ENCODE measurements at regions not wholly inside any gene's neighbourhood (a gene's known extent, or its start where the extent isn't known, plus 50 kb on each side); places are given as distances from the start of the nearest gene placed in this dataset.
"Not testable (repeated sequence)": the region's sequence is repeated elsewhere in the genome, so short reads cannot be mapped to it uniquely, and the experiment has no call there.

GRCh38 chr12:124089181-124089914 lies 116.3 kb downstream of the ZNF664 start:
- H3K4me1 Mint-ChIP-seq; H3K27me3 Mint-ChIP-seq; H3K36me3 ChIP-seq (replicated peaks in 1 of 2; ENCODE audit: control extremely low read depth in 1 of 2, control insufficient read depth in 1 of 2, extremely low read depth in 1 of 2, insufficient read depth in 2 of 2, low read length in 1 of 2); ATAC-seq (ENCODE audit: low read depth); H3K27me3 ChIP-seq (replicated peaks in 1 of 4; ENCODE audit: control extremely low read depth in 1 of 4, control insufficient read depth in 3 of 4, insufficient read depth in 4 of 4, low read length in 3 of 4); DNase-seq; H3K27ac Mint-ChIP-seq; POLR2A ChIA-PET; H3K27ac ChIP-seq (ENCODE audit: low read length in 2 of 2); H3K9me3 Mint-ChIP-seq (ENCODE audit: insufficient read depth); intact Hi-C loops (cut with micrococcal nuclease); H3K79me2 ChIP-seq (ENCODE audit: control insufficient read depth, insufficient read depth, low read length); H3K4me3 Mint-ChIP-seq; H3K4me3 ChIP-seq (ENCODE audit: control extremely low read depth in 1 of 5, extremely low read depth in 1 of 5, insufficient read depth in 1 of 5, low read depth in 2 of 5, low read length in 4 of 5); H3K4me1 ChIP-seq (ENCODE audit: control insufficient read depth in 2 of 2, insufficient read depth in 2 of 2, low read length in 2 of 2); H4K20me1 ChIP-seq (ENCODE audit: control insufficient read depth, insufficient read depth, low read length, poor library complexity, severe bottlenecking); H3K4me2 ChIP-seq (replicated peaks; ENCODE audit: low read depth, low read length, poor library complexity, severe bottlenecking); H2AFZ ChIP-seq (ENCODE audit: insufficient read depth, low read depth, low read length, poor library complexity, severe bottlenecking); CTCF ChIA-PET; H3K9ac ChIP-seq (ENCODE audit: low read length): not testable (repeated sequence)
- H3K9me3 ChIP-seq (ENCODE audit: control extremely low read depth in 1 of 3, control insufficient read depth in 2 of 3, insufficient read depth in 1 of 3, low read length in 2 of 3) = peaks cover 0 to 17% (median 0%) of the 10 kb centered on the region in 3 donors
- 90% methylated on average over 2 of the region's 11 CpGs for WGBS (ENCODE audit: insufficient coverage)

- no peak overlapping the region for H3K4me3 ChIP-seq (ENCODE audit: control extremely low read depth in 1 of 5, extremely low read depth in 1 of 5, insufficient read depth in 1 of 5, low read depth in 2 of 5, low read length in 4 of 5)
- no CpG with 5 or more reads among the region's 3 CpGs for WGBS (ENCODE audit: insufficient coverage)
- intact Hi-C loops (cut with micrococcal nuclease) = no loop called here
- no peaks in the 10 kb centered on the region for H3K27me3 ChIP-seq (replicated peaks in 1 of 4; ENCODE audit: control extremely low read depth in 1 of 4, control insufficient read depth in 3 of 4, insufficient read depth in 4 of 4, low read length in 3 of 4)
- DNase-seq = no peak
- no peaks in the 10 kb centered on the region for H3K4me1 Mint-ChIP-seq
- no peak for ATAC-seq (ENCODE audit: low read depth)
- H3K4me3 Mint-ChIP-seq = no peak overlapping the region
- H3K36me3 ChIP-seq (replicated peaks in 1 of 2; ENCODE audit: control extremely low read depth in 1 of 2, control insufficient read depth in 1 of 2, extremely low read depth in 1 of 2, insufficient read depth in 2 of 2, low read length in 1 of 2) = no peaks in the 10 kb centered on the region
- H4K20me1 ChIP-seq (ENCODE audit: control insufficient read depth, insufficient read depth, low read length, poor library complexity, severe bottlenecking) = no peaks in the 10 kb centered on the region
- H3K27ac ChIP-seq (ENCODE audit: low read length in 2 of 2) = no peak overlapping the region
- H3K9me3 ChIP-seq (ENCODE audit: control extremely low read depth in 1 of 3, control insufficient read depth in 2 of 3, insufficient read depth in 1 of 3, low read length in 2 of 3) = peaks cover 0 to 7% (median 0%) of the 10 kb centered on the region in 3 donors
- POLR2A ChIA-PET = no interaction called here
- no peak overlapping the region for H2AFZ ChIP-seq (ENCODE audit: insufficient read depth, low read depth, low read length, poor library complexity, severe bottlenecking)
- H3K27me3 Mint-ChIP-seq = peaks cover 3% of the 10 kb centered on the region
- no peak overlapping the region for H3K9ac ChIP-seq (ENCODE audit: low read length)
- H3K79me2 ChIP-seq (ENCODE audit: control insufficient read depth, insufficient read depth, low read length) = no peaks in the 10 kb centered on the region
- no peak overlapping the region for H3K27ac Mint-ChIP-seq
- H3K4me1 ChIP-seq (ENCODE audit: control insufficient read depth in 2 of 2, insufficient read depth in 2 of 2, low read length in 2 of 2) = no peaks in the 10 kb centered on the region
- H3K9me3 Mint-ChIP-seq (ENCODE audit: insufficient read depth) = no peaks in the 10 kb centered on the region
- CTCF ChIA-PET = interaction anchor here (1.4 kb wide), 1 partner anchor 55 kb away, joined by 3 read pairs; no protein-coding TSS in a partner anchor
- no peak for TF ChIP-seq EZH2 (IDR thresholded peaks at IDR 0.05; ENCODE audit: borderline replicate concordance, insufficient read depth, low read depth, low read length, poor library complexity, severe bottlenecking)
- no peak for TF ChIP-seq CTCF (IDR thresholded peaks at IDR 0.05)
- no peak overlapping the region for H3K4me2 ChIP-seq (replicated peaks; ENCODE audit: low read depth, low read length, poor library complexity, severe bottlenecking)
Observed at GRCh38 chr12:124091835-124092234, 118.8 kb downstream of the ZNF664 start.

- POLR2A ChIA-PET; H3K4me2 ChIP-seq (replicated peaks; ENCODE audit: low read depth, low read length, poor library complexity, severe bottlenecking); H4K20me1 ChIP-seq (ENCODE audit: control insufficient read depth, insufficient read depth, low read length, poor library complexity, severe bottlenecking); H3K36me3 ChIP-seq (replicated peaks in 1 of 2; ENCODE audit: control extremely low read depth in 1 of 2, control insufficient read depth in 1 of 2, extremely low read depth in 1 of 2, insufficient read depth in 2 of 2, low read length in 1 of 2); H3K4me3 ChIP-seq (ENCODE audit: control extremely low read depth in 1 of 5, extremely low read depth in 1 of 5, insufficient read depth in 1 of 5, low read depth in 2 of 5, low read length in 4 of 5); H3K9me3 ChIP-seq (ENCODE audit: control extremely low read depth in 1 of 3, control insufficient read depth in 2 of 3, insufficient read depth in 1 of 3, low read length in 2 of 3); H3K4me3 Mint-ChIP-seq; H3K9ac ChIP-seq (ENCODE audit: low read length); ATAC-seq (ENCODE audit: low read depth); CTCF ChIA-PET; H3K27ac Mint-ChIP-seq; H2AFZ ChIP-seq (ENCODE audit: insufficient read depth, low read depth, low read length, poor library complexity, severe bottlenecking); H3K27me3 ChIP-seq (replicated peaks in 1 of 4; ENCODE audit: control extremely low read depth in 1 of 4, control insufficient read depth in 3 of 4, insufficient read depth in 4 of 4, low read length in 3 of 4); H3K4me1 ChIP-seq (ENCODE audit: control insufficient read depth in 2 of 2, insufficient read depth in 2 of 2, low read length in 2 of 2); H3K4me1 Mint-ChIP-seq; intact Hi-C loops (cut with micrococcal nuclease); H3K9me3 Mint-ChIP-seq (ENCODE audit: insufficient read depth); DNase-seq; H3K27ac ChIP-seq (ENCODE audit: low read length in 2 of 2); H3K27me3 Mint-ChIP-seq; H3K79me2 ChIP-seq (ENCODE audit: control insufficient read depth, insufficient read depth, low read length): not testable (repeated sequence)
Observed at GRCh38 chr12:124092532-124092931, 119.5 kb downstream of the ZNF664 start.

Data from B cell (primary cell).